ENCODE measurements at regions not wholly inside any gene's neighbourhood (a gene's known extent, or its start where the extent isn't known, plus 50 kb on each side); places are given as distances from the start of the nearest gene placed in this dataset.

DNA sequence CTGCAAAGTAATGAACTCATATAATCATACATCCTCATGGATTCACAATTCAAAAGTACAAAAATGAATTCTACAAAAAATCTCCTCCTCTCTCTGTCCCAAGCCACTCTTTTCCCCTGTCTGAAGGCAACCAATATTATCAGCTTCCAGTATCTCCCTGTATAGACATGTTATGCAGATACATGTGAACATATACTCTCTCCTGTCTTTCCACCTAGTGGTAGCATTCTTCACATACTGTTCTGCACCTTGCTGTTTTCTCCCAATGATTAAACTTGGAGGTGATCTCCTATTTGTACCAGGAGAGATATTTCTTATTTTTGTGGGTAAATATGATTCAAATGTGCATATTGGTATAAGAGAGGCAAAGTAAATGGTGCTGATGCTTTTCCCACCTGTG is 416.4 kb downstream of the EPM2A start:
- TF ChIP-seq POLR2A (IDR thresholded peaks at IDR 0.05): no peak
- TF ChIP-seq, protein P1, sequence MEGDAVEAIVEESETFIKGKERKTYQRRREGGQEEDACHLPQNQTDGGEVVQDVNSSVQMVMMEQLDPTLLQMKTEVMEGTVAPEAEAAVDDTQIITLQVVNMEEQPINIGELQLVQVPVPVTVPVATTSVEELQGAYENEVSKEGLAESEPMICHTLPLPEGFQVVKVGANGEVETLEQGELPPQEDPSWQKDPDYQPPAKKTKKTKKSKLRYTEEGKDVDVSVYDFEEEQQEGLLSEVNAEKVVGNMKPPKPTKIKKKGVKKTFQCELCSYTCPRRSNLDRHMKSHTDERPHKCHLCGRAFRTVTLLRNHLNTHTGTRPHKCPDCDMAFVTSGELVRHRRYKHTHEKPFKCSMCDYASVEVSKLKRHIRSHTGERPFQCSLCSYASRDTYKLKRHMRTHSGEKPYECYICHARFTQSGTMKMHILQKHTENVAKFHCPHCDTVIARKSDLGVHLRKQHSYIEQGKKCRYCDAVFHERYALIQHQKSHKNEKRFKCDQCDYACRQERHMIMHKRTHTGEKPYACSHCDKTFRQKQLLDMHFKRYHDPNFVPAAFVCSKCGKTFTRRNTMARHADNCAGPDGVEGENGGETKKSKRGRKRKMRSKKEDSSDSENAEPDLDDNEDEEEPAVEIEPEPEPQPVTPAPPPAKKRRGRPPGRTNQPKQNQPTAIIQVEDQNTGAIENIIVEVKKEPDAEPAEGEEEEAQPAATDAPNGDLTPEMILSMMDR (IDR thresholded peaks at IDR 0.05): no peak
- no peak for DNase-seq

DNA sequence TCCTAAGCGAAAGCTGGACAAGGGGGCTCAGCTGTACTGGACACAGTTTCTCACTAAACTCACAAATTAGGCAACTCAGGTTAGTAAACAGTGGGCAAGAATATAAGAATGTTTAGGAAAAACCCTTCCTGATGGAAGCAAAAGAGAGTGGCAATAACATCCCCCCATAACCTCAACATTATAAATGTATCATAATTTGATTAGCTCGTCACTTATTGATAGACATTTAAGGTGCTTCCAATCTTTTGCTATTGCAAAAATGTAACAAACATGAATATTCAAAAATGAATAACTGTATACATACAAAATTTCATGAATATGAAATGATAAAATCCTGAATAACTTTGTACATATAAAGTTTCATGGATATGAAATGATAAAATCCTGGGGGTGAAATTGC is 415.7 kb downstream of the EPM2A start:
- intact Hi-C loops (cut with DNase I): no loop called here
- ATAC-seq (no peak), DNase-seq (no peak)
- TF ChIP-seq, protein P1 (IDR thresholded peaks at IDR 0.05): no peak
- no peak for TF ChIP-seq POLR2A (IDR thresholded peaks at IDR 0.05)
- H3K4me3 ChIP-seq: no peak overlapping the region
- WGBS, 2 donors: 69 to 80% methylated on average over 2 of the region's 2 CpGs
- no peaks in the 10 kb centered on the region for H3K9me3 ChIP-seq
- H3K4me1 ChIP-seq: no peaks in the 10 kb centered on the region
- no peak overlapping the region for H3K27ac ChIP-seq
- H3K36me3 ChIP-seq (replicated peaks in 1 of 2; ENCODE audit: insufficient read depth in 1 of 2, low read depth in 2 of 2): no peaks in the 10 kb centered on the region
- H3K27me3 ChIP-seq: no peaks in the 10 kb centered on the region

More for the DNA sequence above, 416.4 kb downstream of the EPM2A start:
- intact Hi-C loops (cut with DNase I): no loop called here
- Histone ChIP-seq H3K36me3 (replicated peaks in 1 of 2; ENCODE audit: insufficient read depth in 1 of 2, low read depth in 2 of 2) (no peaks in the 10 kb centered on the region), H3K4me3 (no peak overlapping the region), H3K27me3 (no peaks in the 10 kb centered on the region), H3K4me1 (no peaks in the 10 kb centered on the region), H3K9me3 (no peaks in the 10 kb centered on the region), H3K27ac (no peak overlapping the region)
- no peak for ATAC-seq

DNA sequence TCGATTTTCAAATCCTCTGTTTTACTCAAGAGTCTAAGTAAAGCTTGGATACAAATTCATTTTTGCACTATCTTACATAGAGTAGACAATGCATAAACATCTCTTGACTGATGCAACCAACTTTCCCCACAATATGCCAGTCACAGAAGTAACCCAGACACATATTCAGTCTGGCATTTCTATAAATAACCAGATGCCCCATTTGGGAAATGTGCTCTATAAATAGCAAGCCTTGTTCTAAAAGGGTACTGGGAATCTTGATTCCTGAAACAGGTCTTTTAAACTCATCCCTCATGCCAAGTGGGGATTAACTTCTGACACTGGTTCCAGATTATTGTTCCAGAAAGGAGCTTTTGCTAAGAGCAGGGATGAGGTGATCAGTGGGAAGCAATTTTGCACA is 411.7 kb downstream of the EPM2A start:
- Histone ChIP-seq H3K27me3 (no peaks in the 10 kb centered on the region), H3K9me3 (no peaks in the 10 kb centered on the region), H3K27ac (no peak overlapping the region), H3K36me3 (replicated peaks in 1 of 2; ENCODE audit: insufficient read depth in 1 of 2, low read depth in 2 of 2) (no peaks in the 10 kb centered on the region), H3K4me1 (no peaks in the 10 kb centered on the region), H3K4me3 (no peak overlapping the region)
- DNase-seq (no peak), ATAC-seq (no peak)
- intact Hi-C loops (cut with DNase I): no loop called here
- WGBS, 2 donors: 46 to 54% methylated on average over 1 of the region's 1 CpG
- no peak for TF ChIP-seq POLR2A (IDR thresholded peaks at IDR 0.05)
- TF ChIP-seq, protein P1 (IDR thresholded peaks at IDR 0.05): no peak

DNA sequence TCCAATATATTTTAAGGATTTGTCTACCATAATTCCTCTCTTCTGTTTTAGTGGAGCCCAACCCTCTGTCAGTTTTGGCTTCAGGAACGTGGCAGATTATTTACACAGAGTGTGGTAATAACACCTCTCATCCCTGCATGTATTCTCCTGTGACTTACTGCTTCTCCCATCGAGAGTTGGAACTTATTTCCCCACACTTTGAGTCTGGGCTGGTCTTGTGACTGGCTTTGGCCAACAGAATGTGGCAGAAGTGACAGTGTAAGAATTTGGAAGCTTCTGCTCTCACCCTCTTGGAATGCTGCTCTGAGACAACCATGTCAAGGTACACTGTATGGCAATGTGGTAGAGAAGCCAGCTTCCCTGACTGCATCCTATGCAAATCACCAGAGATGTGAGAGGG is 407.7 kb downstream of the EPM2A start:
- ATAC-seq: no peak
- intact Hi-C loops (cut with DNase I): no loop called here
- no peak for TF ChIP-seq POLR2A (IDR thresholded peaks at IDR 0.05)
- TF ChIP-seq, protein P1 (IDR thresholded peaks at IDR 0.05): no peak

DNA sequence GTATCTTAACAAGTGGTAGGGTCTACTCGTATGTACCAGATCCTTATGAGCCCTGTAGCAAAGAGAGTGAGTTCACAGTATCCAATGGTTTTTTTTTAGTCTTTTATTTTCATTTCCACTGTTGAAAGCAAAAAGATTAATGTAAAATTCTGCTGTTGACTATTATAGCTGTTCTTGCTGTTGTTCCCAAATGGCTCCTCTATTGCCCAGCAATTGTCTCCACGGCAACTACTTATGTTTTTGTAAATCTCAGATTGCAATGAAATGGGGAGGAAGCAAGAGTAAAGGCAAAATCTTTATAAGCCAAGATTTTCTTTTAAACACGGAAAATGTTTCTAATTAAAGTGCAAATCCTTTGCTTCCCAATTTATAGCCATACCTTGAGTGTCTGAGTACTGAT is 406.1 kb downstream of the EPM2A start:
- no peak for TF ChIP-seq POLR2A (IDR thresholded peaks at IDR 0.05)
- TF ChIP-seq, protein P1 (IDR thresholded peaks at IDR 0.05): no peak
- no peaks in the 10 kb centered on the region for H3K27me3 ChIP-seq
- H3K4me3 ChIP-seq: no peak overlapping the region
- H3K27ac ChIP-seq: no peak overlapping the region
- H3K9me3 ChIP-seq: no peaks in the 10 kb centered on the region
- DNase-seq (no peak), ATAC-seq (no peak)
- no peaks in the 10 kb centered on the region for H3K4me1 ChIP-seq
- WGBS, 2 donors: 46 to 65% methylated on average over 3 of the region's 3 CpGs
- H3K36me3 ChIP-seq (replicated peaks in 1 of 2; ENCODE audit: insufficient read depth in 1 of 2, low read depth in 2 of 2): no peaks in the 10 kb centered on the region
- intact Hi-C loops (cut with DNase I): no loop called here

More for the DNA sequence above, 407.7 kb downstream of the EPM2A start:
- Histone ChIP-seq H3K27me3 (no peaks in the 10 kb centered on the region), H3K36me3 (replicated peaks in 1 of 2; ENCODE audit: insufficient read depth in 1 of 2, low read depth in 2 of 2) (no peaks in the 10 kb centered on the region), H3K27ac (no peak overlapping the region), H3K4me1 (no peaks in the 10 kb centered on the region), H3K9me3 (no peaks in the 10 kb centered on the region), H3K4me3 (no peak overlapping the region)
- DNase-seq: no peak
- 30 to 43% methylated on average over 2 of the region's 2 CpGs for WGBS, 2 donors
